GM21515 (cell line): ENCODE measurements at regions not wholly inside any gene's neighbourhood (a gene's known extent, or its start where the extent isn't known, plus 50 kb on each side); places are given as distances from the start of the nearest gene placed in this dataset.
"Not testable (repeated sequence)": the region's sequence is repeated elsewhere in the genome, so short reads cannot be mapped to it uniquely, and the experiment has no call there.

Experiments used
- ATAC-seq: cut with Tn5 transposase; IDR thresholded peaks from one replicate; pipeline ENCODE4 v1.9.1; 2021; ENCODE audit not compliant: unreplicated experiment

DNA sequence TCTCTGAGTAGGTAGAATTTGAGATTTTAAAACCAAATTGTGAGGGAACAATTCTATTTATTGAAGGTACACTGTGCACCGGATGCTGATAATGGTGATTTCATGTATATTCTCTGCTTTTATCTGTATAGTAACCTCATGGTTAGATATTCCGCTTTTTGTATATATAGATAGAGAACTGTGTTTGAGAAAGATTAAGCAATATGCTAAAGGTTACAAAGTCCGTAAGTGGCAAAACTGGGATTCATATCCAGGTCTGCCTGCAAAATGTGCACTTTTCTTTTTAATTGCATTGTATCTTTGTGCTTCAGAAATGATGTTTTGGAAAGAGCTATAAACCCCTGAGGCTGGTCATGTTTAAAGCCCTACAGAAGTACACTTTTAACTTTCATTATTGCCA lies 635.4 kb upstream of the NECTIN3 start:
- no peak for ATAC-seq

DNA sequence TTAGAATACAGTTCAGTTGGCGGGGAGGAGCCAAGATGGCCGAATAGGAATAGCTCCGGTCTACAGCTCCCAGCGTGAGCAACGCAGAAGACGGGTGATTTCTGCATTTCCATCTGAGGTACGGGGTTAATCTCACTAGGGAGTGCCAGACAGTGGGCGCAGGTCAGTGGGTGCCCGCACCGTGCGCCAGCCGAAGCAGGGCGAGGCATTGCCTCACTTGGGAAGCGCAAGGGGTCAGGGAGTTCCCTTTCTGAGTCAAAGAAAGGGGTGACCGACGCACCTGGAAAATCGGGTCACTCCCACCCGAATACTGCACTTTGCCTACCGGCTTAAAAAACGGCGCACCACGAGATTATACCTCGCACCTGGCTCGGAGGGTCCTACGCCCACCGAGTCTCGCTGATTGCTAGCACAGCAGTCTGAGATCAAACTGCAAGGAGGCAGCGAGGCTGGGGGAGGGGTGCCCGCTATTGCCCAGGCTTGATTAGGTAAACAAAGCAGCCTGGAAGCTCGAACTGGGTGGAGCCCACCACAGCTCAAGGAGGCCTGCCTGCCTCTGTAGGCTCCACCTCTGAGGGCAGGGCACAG lies 631.5 kb upstream of the NECTIN3 start:
- not testable (repeated sequence) for ATAC-seq

DNA sequence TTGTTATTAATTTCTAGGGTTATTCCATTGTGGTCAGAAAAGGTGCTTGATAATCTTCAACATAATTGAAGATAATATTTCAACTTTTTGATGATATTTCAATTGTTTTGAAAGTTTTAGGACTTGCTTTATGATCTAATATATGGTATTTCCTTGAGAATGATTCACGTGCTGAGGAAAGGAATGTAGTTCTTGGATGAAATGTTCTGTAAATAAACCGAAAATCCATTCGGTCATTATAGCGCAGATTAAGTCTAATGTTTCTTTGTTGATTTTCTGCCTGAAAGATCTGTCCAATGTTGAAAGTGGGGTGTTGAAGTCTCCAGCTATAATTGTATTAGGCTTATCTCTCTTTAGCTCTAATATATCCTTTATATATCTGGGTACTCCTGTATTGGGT lies 617.5 kb upstream of the NECTIN3 start:
- ATAC-seq = no peak

DNA sequence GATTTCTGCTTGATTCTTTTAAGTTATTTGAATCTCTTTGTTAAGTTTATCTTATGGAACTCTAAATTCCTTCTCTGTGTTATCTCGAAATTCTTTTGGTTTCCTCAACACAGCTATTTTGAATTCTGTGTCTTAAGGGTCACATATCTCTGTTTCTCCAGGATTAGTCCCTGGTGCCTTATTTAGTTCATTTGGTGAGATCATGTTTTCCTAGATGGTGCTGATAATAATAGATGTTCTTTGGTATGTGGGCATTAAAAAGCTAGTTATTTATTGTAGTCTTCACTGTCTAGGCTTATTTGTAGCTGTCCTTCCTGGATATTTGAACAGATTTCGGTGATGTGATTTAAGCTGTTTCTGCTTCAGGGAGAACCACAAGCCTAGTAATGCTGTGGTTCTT lies 615.6 kb upstream of the NECTIN3 start:
- ATAC-seq = no peak

DNA sequence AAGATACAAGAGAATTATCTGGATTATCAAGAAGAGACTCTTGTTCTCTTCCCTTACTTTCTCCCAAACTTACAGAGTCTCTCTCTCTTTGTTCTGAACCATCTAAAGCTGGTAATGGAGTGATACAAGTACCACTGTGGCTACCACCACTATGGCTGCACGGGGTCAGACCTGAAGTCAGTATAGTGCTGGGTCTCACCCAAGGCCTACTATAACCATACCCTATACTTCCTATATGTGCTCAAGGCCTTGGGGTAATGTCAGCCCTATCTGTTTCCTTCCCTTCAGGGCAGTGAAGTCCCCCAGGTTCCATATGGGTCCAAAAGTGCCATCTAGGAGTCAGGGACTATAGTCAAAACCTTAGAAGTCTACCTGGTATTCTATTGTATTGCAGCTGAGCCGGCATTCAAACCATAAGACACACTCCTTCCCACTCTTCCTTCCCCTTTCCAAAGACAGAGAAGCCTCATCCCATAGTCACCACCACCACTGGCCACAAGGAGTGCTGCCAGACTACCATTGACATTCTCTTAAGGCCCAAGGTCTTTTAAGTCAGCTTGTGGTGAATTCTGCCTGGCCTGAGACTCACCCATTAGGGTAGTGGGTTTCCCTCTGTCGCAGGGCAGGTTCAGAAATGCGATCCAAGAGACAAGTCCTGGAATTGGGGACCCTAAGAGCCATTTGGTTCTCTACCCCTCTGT lies 615.0 kb upstream of the NECTIN3 start:
- no peak for ATAC-seq

DNA sequence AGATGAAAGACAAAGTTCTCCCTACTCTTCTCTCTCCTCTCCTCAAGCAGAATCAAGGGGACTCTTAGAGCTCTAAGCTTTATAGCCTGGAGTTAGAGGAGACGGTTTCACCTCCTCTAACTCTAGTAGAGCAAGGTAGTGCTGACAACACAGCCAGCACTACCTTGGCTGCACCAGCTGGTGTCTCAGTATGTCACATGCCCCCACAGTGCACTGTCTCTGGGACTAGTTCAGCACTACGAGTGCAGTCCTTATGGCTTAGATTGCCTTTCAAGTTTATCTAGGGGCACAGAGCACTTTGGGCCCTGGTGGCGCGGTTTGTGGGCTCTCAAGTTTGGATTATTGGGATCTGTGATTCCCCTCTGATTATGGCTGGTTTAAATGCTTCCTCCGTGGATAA lies 614.1 kb upstream of the NECTIN3 start:
- ATAC-seq = no peak

DNA sequence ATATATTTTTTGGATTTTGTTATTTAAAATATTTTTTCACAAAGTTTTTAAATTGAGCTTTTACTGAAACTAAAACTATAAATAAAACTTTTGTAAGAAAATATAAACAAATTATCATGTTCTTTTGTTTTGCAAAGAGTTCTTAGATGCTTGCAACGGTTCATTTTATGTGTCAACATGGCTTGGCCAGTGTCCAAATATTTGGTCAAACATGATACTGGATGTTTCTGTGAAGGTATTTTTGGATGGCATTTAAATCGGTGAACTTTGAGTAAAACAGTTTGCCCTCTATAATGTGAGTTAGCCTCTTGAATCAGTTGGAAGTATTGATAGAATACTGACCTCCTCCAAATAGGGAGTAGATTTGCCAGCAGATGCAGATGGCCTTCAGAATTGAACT lies 612.6 kb upstream of the NECTIN3 start:
- no peak for ATAC-seq

DNA sequence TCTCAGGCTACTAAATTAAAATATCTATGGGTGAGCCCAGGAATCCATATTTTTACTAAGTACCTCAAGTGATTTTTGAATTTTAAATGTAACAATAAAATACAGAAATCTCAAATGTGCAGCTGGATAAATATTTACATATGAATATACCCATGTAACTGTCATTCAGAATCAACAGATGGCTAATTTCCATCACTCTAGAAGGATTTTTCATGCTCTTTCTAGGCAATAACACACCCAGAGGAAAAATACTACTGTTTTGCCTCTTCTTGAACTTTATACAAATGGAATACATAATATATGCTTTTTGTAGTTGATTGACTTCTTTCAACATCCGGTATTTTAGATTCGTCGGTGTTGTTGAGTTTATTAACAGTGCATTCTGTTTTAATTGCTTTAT lies 601.3 kb upstream of the NECTIN3 start:
- ATAC-seq = no peak

DNA sequence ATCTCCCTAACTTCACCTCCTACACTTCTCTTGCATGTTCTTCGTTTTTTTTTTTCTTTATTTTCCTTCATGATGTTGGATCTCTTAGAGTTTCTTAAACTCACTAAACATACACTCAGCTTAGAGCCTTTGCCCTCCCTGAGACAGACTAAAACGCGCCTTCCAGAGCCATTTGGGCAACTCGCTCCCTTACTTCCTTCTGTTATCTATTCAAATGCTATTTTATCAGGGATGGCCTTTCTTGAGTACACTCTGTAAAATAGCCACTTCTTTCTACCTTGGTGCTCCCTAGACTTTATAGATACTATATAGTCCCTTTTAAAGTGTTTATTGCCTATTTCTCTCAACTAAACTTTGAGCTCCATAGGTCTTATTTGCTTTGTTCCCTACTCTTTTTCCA lies 598.2 kb upstream of the NECTIN3 start:
- ATAC-seq = no peak

DNA sequence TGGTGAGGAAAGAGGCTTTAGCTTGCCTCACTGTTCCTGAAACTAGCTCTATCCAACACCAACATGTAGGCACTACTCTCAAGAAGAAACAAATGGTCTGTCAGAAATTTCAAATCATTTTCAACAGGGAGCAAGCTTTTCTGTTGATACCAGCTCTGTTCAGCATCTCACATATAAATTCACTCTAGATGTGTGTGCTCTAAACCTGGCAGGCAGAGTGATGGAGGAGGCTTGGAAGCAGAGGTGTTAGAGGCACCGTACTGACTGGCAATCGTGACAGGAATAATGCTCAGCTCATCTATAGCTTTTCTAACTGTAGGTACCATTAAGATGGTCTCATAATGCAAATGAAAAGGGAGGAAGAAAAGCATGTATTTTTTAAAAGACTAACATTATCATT lies 597.2 kb upstream of the NECTIN3 start:
- ATAC-seq = no peak

DNA sequence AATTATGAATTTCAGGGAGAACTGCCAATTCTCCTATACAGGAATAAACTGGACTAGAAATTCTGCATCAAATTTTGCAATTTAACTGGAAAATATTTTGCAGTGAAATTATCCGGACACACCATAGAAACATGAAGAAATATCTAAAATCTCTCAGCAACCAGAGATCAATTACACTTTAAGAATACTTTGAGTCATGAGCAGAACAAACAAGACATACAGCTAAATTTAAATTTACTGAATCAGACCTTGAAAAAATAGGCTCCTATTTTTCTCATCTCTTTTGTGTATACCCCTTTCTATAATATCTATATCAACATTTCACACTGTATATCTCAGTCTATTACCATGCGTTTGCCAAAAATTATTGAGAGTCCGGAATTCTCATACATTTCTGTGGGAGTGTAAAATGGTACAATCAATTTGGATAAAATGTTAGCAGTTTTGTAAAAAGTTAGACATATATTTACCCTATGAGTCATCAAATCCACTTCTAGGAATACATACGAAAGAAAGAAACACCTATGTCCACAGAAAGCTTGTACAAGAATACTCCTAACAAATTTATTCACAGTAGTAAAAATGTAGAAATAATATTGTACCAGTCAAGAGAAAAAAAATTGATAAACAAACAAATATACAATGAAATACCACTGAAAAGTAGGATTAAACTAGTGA lies 593.1 kb upstream of the NECTIN3 start:
- ATAC-seq = no peak

DNA sequence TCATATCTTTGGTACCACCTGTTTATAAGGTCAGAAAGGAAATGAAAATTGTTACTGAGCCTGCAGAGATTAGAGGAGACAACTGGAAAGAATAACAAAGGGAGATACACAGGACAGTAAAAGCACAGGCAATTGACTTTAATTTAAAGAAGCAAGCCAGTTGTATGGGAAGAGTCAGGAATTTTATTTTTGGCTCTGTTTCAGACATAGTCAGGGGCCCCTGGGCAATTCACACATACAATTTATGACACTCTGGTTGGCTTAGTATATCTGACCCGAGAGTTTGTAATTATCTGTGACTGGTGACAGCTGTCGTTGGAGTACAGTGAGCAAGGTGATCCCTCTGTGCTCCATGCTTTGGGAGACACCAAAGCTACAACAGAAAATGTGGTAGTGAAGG lies 591.9 kb upstream of the NECTIN3 start:
- ATAC-seq = no peak

DNA sequence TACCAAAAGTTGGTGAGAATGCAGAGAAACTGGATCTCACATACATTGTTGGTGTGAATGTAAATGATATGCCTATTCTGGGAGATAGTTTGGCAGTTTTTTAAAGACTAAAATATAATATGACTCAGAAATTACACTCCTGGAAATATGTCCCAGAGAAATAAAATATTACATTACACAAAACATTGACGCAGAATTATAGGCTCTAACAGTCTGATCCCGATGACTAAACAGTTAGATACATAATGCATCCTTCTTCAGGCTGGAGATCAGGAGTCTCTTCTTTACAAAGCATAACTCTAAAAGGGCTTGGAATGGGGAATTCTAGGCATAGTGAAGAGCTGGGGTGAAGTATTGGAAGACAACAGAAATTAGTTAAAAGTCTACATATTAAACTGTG lies 586.2 kb upstream of the NECTIN3 start:
- ATAC-seq = no peak

DNA sequence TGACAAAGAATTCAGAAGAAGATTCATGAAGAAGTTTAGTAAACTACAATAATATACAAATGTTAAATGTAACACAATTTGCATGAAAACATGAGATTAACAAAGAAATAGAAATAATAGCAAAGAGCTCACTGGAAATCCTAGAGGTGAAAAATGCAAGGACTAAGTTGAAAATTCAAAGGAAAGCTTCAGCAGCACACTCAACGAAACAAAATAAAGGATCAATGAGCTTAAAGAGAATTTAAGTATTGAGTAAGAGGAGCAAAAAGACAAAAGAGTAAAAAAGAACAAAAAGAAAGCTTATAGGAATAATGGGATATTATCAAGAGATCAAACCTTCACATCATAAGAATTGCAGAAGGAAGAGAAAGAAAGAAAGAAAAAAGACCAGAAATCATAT lies 583.8 kb upstream of the NECTIN3 start:
- ATAC-seq = no peak

DNA sequence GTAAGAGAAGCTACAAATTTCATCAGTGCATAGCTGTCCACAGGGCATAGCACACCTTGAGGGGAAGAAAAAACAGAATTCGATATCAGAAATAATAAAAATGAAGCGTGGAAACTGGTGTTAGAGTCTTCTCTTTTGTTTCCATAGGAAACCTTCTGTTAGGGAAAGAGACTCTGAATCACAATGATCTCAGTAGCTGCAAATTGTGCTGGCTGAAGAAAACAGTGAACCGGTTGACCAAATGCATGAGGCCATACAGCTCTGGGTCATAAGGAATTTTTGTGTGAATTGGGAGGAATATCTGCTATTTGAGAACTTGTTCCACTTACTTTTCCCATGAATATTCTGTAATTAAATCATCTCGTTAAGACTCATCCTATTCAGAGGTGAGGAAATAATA lies 580.2 kb upstream of the NECTIN3 start:
- no peak for ATAC-seq

DNA sequence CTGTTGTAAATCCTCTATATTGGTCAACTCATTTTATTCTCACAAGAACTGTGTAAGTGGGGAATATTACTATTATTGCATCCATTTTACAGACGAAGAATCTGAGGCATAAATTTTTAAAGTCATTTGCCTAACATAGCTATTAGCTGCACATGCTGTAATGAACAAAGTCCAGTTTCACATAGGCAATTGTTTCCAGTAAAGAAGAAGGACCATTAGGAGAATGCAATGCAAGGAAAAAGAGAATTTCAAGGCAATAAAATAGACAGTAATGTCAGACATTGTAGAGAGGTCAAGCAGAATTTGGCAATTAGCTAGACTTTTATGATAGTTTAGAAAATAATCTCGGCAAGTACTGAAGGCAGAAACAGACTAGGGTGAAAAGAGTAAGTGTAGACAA lies 578.7 kb upstream of the NECTIN3 start:
- ATAC-seq = no peak

DNA sequence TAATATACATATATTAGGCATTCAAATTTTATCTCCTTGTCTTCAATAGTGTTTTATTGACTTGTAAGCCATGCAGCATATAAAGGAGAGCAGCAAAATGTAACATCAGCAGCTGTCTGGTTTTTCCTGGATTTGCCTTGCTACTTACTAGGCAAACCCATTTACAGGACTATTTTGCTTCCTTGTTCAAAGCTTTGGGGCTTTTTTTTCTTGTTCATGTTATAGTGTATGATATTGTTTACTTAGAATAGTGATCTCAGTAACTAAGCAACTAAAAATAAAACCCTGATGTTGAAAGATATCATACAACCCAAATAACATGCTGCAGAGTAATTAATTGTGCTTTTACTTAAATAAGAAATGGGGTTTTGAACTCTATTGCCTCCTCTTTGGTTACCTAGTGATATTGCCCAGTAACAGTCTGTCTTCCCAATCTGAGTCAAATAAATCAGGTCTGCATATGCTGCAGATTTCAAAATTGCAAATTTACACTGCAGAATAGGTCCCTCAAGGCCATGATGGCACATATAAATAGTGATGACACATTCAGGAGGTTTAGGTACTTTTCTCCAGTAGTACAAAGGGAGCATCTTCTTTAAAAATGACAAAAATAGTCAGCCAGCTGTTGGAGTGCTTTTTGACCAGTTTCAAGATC lies 578.1 kb upstream of the NECTIN3 start:
- no peak for ATAC-seq

DNA sequence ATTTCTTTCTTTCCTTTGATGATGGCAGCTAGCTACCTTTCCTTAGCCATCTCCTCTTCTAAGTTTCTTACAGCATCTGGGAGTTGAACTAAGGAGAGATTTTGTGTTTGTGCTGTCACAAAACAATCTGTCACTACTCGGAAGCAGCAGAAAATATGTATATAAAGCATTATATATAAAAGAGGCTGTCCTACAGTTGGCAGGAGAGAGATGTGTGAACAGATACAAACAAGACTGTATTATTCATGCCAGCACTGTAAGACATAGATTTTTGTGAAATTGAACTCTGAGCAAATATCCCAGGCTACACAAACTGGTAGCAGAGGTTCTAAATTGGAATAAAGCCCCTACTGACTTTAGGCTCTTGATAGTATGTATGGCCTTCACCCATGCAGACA lies 577.5 kb upstream of the NECTIN3 start:
- ATAC-seq = no peak

DNA sequence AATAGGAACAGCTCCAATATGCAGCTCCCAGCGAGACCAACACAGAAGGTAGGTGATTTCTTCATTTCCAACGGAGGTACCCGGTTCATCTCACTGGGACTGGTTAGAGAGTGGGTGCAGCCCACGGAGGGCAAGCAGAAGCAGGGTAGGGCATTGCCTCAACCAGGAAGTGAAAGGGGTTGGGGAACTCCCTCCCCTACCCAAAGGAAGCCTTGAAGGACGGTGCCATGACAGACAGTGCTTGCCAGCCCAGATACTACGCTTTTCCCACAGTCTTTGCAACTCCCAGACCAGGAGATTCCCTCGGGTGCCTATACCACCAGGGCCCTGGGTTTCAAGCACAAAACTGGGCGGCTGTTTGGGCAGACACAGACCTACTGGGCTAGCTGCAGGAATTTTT lies 576.9 kb upstream of the NECTIN3 start:
- no peak for ATAC-seq

DNA sequence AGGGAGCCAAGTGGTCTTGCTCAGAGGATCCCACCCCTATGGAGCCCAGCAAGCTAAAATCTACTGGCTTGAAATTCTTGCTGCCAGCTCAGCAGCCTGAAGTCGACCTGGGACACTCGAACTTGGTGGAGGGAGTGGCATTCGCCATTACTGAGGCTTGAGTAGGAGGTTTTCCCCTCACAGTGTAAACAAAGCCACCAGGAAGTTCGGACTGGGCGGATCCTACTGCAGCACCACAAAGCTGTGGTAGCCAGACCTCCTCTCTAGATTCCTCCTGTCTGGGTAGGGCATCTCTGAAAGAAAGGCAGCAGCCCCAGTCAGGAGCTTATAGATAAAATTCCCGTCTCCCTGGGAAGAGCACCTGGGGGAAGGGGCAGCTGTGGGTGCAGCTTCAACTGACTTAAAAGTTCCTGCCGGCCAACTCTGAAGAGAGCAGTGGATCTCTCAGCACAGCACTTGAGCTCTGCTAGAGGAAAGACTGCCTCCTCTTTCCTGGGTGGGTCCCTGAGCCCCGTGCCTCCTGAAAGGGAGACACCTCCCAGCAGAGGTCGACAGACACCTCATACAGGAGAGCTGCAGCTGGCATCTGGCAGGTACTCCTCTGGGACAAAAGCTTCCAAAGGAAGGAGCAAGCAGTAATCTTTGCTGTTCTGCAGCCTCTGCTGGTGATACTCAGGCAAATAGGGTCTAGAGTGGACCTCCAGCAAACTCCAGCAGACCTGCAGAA lies 576.3 kb upstream of the NECTIN3 start:
- no peak for ATAC-seq

DNA sequence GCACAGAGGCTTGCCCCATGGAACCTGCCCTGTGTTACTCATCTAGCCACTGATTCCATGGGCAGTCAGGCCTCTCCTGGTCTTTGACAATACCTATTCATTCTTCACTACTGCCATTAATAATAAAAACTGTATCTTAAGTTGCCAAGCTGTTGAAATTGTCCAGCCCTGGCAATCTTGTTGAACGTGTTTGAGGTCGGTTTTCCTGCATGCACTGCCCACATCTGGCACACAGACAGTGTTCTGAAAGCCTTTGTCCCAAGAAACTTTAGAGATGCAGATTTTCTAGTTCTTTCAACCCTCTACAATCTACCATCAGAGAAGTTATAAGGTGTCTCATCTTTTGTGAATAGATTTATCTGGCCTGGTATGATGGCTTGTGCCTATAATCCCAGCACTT lies 567.2 kb upstream of the NECTIN3 start:
- no peak for ATAC-seq
